ENCODE measurements at regions not wholly inside any gene's neighbourhood (a gene's known extent, or its start where the extent isn't known, plus 50 kb on each side); places are given as distances from the start of the nearest gene placed in this dataset.

DNA sequence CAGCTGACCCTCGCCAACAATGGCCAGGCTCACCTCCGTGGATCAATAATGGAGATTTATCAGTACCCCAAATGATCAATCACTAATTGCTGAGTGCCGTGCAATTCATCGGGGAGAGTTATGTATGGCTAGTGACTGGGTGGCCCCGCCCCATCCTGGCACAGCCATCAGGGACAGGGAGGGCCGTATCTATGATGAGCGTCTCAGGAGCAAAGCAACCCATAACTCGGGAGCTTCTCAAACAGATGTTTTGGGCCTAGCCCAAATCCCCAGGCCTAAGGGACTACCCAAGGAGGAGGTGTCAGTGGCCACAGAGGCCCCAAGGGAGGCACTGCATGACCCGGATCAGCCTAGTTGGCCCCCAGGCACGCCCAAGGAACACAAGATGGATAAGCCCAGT lies 180.0 kb upstream of the LINGO1 start:
- no peak for DNase-seq (ENCODE audit: low read depth)
- no peak overlapping the region for H3K4me3 ChIP-seq (ENCODE audit: low read depth, low read length)
- no peak for TF ChIP-seq CTCF (IDR thresholded peaks at IDR 0.05; ENCODE audit: insufficient read depth, low read length)

DNA sequence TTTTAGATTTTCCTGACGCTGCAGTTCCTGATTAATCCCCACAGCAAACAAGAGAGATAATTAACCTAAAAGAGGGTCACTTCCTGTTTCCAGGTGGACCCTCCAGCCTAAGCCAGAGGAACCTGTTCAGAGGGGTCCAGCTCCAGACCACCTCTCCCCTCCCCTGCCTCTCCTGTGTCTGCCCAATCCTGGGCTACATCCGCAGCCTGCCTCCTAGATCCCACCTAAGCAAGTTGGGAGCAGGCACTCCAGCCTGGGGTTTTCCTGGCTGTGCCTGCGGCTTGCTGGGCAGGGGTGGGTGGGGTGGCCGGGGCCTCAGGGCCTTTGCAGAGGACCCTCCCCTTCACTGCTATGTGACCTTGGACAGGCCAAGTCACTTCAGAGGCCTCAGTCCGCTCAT lies 178.6 kb upstream of the LINGO1 start:
- no peak overlapping the region for H3K4me3 ChIP-seq (ENCODE audit: low read depth, low read length)
- no peak for DNase-seq (ENCODE audit: low read depth)
- no peak for TF ChIP-seq CTCF (IDR thresholded peaks at IDR 0.05; ENCODE audit: insufficient read depth, low read length)

- TF ChIP-seq CTCF (IDR thresholded peaks at IDR 0.05; ENCODE audit: insufficient read depth, low read length), result no peak
- no peak overlapping the region for H3K4me3 ChIP-seq (ENCODE audit: low read depth, low read length)
- no peak for DNase-seq (ENCODE audit: low read depth)
Measured at GRCh38 chr15:77810130-77810571, 177.4 kb upstream of the LINGO1 start.

GRCh38 chr15:77808581-77809177 lies 176.0 kb upstream of the LINGO1 start:
- TF ChIP-seq CTCF (IDR thresholded peaks at IDR 0.05; ENCODE audit: insufficient read depth, low read length), result no peak
- DNase-seq (ENCODE audit: low read depth), result no peak
- H3K4me3 ChIP-seq (ENCODE audit: low read depth, low read length), result no peak overlapping the region

GRCh38 chr15:77808075-77808474 lies 175.4 kb upstream of the LINGO1 start:
- H3K4me3 ChIP-seq (ENCODE audit: low read depth, low read length), result no peak overlapping the region
- no peak for DNase-seq (ENCODE audit: low read depth)
- no peak for TF ChIP-seq CTCF (IDR thresholded peaks at IDR 0.05; ENCODE audit: insufficient read depth, low read length)

- no peak overlapping the region for H3K4me3 ChIP-seq (ENCODE audit: low read depth, low read length)
- no peak for DNase-seq (ENCODE audit: low read depth)
- no peak for TF ChIP-seq CTCF (IDR thresholded peaks at IDR 0.05; ENCODE audit: insufficient read depth, low read length)
Measured at GRCh38 chr15:77807611-77808010, 174.9 kb upstream of the LINGO1 start.

- DNase-seq (ENCODE audit: low read depth), result no peak
- no peak for TF ChIP-seq CTCF (IDR thresholded peaks at IDR 0.05; ENCODE audit: insufficient read depth, low read length)
- no peak overlapping the region for H3K4me3 ChIP-seq (ENCODE audit: low read depth, low read length)
Measured at GRCh38 chr15:77807115-77807514, 174.4 kb upstream of the LINGO1 start.
